ENCODE measurements at regions not wholly inside any gene's neighbourhood (a gene's known extent, or its start where the extent isn't known, plus 50 kb on each side); places are given as distances from the start of the nearest gene placed in this dataset.

- no peak for DNase-seq (ENCODE audit: low spot score)
- TF ChIP-seq, protein P1, sequence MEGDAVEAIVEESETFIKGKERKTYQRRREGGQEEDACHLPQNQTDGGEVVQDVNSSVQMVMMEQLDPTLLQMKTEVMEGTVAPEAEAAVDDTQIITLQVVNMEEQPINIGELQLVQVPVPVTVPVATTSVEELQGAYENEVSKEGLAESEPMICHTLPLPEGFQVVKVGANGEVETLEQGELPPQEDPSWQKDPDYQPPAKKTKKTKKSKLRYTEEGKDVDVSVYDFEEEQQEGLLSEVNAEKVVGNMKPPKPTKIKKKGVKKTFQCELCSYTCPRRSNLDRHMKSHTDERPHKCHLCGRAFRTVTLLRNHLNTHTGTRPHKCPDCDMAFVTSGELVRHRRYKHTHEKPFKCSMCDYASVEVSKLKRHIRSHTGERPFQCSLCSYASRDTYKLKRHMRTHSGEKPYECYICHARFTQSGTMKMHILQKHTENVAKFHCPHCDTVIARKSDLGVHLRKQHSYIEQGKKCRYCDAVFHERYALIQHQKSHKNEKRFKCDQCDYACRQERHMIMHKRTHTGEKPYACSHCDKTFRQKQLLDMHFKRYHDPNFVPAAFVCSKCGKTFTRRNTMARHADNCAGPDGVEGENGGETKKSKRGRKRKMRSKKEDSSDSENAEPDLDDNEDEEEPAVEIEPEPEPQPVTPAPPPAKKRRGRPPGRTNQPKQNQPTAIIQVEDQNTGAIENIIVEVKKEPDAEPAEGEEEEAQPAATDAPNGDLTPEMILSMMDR (IDR thresholded peaks at IDR 0.05; ENCODE audit: borderline replicate concordance, control extremely low read depth, extremely low read depth, insufficient read depth, missing control alignments): no peak
- in situ Hi-C loops (cut with MboI; ENCODE audit: low sequenced_read_pairs, unreplicated experiment): no loop called here
These were observed 359.6 kb upstream of the NOCT start for GRCh38 chr4:138655985-138656384.

GRCh38 chr4:138655286-138655685 is 360.3 kb upstream of the NOCT start:
- TF ChIP-seq, protein P1 (IDR thresholded peaks at IDR 0.05; ENCODE audit: borderline replicate concordance, control extremely low read depth, extremely low read depth, insufficient read depth, missing control alignments): no peak
- in situ Hi-C loops (cut with MboI; ENCODE audit: low sequenced_read_pairs, unreplicated experiment): no loop called here
- no peak for DNase-seq (ENCODE audit: low spot score)

DNA sequence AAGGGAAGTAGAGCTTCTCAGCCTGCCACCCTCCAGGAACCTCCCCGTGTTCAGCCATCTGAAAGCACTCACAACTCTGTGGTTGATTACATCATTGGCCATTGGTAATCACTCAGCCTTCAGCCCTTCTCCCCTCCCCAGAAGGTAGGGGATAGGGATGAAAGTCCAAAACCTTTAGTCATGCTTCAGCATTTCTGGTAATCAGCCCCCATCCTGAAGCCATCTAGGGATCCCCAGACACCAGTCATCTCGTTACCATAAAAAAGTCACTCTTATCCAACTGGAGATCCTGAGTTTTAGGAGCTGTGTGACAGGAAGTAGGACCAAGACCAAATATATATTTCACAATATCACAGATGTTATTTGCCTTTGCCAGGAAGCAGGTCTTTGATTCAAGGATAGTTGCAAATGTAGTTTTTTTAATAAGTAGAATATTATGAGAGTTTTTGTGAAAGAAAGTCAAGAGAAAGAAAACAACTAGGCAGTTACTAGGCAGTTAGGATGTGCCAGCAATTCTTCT is 364.6 kb upstream of the NOCT start:
- DNase-seq (ENCODE audit: low spot score): no peak
- in situ Hi-C loops (cut with MboI; ENCODE audit: low sequenced_read_pairs, unreplicated experiment): no loop called here
- TF ChIP-seq, protein P1 (IDR thresholded peaks at IDR 0.05; ENCODE audit: borderline replicate concordance, control extremely low read depth, extremely low read depth, insufficient read depth, missing control alignments): no peak

DNA sequence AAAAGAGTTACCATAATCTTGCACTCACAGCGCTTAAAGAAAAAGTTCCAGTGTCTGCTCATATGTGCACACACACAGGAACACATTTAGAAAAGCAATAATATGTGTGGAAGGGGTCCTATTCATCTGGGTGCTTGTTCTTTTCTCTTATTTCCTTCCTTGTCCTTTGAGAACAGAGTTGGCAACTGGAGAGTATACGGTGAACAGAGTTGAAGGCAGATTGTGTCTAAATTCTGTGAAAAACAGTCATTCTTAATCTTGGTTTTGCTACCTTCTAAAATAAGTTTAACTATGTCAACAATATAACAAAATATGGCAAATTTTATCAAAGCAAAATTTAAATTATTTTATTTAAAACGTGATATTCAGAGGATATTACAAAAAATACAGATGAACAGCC is 365.1 kb upstream of the NOCT start:
- DNase-seq (ENCODE audit: low spot score): no peak
- TF ChIP-seq, protein P1 (IDR thresholded peaks at IDR 0.05; ENCODE audit: borderline replicate concordance, control extremely low read depth, extremely low read depth, insufficient read depth, missing control alignments): no peak
- in situ Hi-C loops (cut with MboI; ENCODE audit: low sequenced_read_pairs, unreplicated experiment): no loop called here

- TF ChIP-seq, protein P1 (IDR thresholded peaks at IDR 0.05; ENCODE audit: borderline replicate concordance, control extremely low read depth, extremely low read depth, insufficient read depth, missing control alignments): no peak
- DNase-seq (ENCODE audit: low spot score): no peak
- in situ Hi-C loops (cut with MboI; ENCODE audit: low sequenced_read_pairs, unreplicated experiment): no loop called here
These were observed 368.1 kb upstream of the NOCT start for GRCh38 chr4:138647433-138647832.

DNA sequence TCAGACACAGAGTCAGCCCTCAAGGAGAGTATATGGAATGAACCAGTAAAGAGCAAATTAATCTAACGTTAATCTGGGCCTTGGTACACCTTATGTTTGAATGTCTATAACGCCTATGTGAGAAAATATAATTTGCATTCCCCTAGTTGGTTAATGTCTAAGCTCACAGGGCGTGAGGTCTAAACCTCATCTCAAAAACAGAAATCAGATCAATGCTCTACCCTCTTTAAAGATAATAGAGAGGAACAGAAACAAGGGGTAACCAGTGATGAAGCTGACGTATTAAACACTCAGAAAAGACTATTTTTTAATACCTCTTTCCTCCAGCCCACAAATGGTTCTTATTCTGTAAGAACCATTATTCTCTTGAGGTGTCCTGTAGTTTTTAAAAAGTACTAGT is 369.2 kb upstream of the NOCT start:
- no peak for DNase-seq (ENCODE audit: low spot score)
- in situ Hi-C loops (cut with MboI; ENCODE audit: low sequenced_read_pairs, unreplicated experiment): no loop called here
- TF ChIP-seq, protein P1 (IDR thresholded peaks at IDR 0.05; ENCODE audit: borderline replicate concordance, control extremely low read depth, extremely low read depth, insufficient read depth, missing control alignments): no peak

DNA sequence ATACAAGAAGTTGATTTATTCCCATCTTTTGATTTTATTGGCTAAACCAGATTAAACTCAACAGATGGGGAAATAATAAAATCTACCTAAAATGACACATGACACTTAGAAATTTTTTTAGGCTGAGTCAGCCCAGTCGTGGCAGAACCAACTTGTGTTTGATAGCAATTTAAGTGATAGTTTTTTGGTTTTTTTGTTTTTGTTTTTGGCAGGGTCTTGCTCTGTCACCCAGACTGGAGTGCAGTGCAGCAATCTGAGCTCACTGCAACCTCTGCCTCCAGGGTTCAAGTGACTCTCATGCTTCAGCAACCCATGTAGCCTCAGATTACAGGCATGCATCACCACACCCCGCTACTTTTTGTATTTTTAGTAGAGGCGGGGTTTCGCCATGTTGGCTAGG is 370.3 kb upstream of the NOCT start:
- TF ChIP-seq, protein P1 (IDR thresholded peaks at IDR 0.05; ENCODE audit: borderline replicate concordance, control extremely low read depth, extremely low read depth, insufficient read depth, missing control alignments): no peak
- in situ Hi-C loops (cut with MboI; ENCODE audit: low sequenced_read_pairs, unreplicated experiment): no loop called here
- DNase-seq (ENCODE audit: low spot score): no peak

Data from GM13976 (cell line).